ENCODE measurements at regions not wholly inside any gene's neighbourhood (a gene's known extent, or its start where the extent isn't known, plus 50 kb on each side); places are given as distances from the start of the nearest gene placed in this dataset.

GRCh38 chr9:73565026-73565425 lies 413.4 kb downstream of the ANXA1 start:
- DNase-seq (ENCODE audit: low read depth): no peak

GRCh38 chr9:73565833-73566465 lies 414.3 kb downstream of the ANXA1 start:
- no peak for DNase-seq (ENCODE audit: low read depth)

- DNase-seq (ENCODE audit: low read depth): no peak
Observed at GRCh38 chr9:73566627-73567026, 415.0 kb downstream of the ANXA1 start.

GRCh38 chr9:73573235-73573634 lies 421.6 kb downstream of the ANXA1 start:
- DNase-seq (ENCODE audit: low read depth): no peak

DNA sequence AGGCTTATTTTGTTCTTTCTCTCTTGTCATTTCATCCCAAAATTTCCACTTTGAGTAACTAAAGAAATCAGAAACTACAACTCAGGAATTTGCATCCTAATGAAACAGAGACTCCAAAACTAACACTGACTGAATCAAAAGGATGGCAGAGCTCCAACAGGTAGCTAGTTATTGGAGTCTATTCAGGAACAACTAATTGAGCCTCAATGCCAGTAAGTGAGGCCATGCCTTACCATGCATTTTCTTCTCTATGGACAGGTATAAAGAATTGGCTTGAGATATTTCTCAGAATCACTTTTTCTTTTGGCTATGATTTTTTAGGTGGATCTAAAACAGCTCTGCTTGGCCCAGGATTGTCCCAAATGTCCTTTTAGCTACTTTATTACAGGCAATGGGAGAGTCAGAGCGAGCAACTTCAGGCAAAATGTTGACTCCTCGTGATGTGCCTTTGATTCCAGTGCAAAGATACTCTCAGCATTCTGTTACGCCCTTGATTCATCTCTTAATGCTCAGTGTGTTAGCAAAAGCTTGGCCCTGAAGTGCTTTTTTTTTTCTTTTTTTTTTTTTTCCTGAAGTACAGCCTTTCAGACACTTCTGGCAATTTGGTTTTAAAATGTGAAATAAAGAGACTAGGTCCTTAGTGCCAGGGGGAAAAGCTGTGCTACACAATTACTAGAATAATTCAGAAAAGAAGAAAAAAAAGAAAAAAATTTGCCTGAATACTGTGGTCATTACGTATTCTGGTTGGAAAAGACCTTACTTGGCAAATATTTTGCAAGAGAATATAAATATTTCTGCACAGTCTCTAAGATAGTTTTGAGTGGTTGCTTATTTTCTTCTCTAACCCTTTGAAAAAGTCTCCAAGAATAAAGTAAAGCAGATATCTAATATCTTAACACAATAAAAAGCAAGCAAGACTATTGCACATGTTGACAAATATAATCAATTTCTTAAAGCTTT lies 423.7 kb downstream of the ANXA1 start:
- DNase-seq (ENCODE audit: low read depth): no peak

GRCh38 chr9:73577848-73578247 lies 426.2 kb downstream of the ANXA1 start:
- DNase-seq (ENCODE audit: low read depth): no peak

- no peak for DNase-seq (ENCODE audit: low read depth)
Observed at GRCh38 chr9:73579823-73580222, 428.2 kb downstream of the ANXA1 start.

- DNase-seq (ENCODE audit: low read depth): no peak
Observed at GRCh38 chr9:73583576-73583975, 431.9 kb downstream of the ANXA1 start.

DNA sequence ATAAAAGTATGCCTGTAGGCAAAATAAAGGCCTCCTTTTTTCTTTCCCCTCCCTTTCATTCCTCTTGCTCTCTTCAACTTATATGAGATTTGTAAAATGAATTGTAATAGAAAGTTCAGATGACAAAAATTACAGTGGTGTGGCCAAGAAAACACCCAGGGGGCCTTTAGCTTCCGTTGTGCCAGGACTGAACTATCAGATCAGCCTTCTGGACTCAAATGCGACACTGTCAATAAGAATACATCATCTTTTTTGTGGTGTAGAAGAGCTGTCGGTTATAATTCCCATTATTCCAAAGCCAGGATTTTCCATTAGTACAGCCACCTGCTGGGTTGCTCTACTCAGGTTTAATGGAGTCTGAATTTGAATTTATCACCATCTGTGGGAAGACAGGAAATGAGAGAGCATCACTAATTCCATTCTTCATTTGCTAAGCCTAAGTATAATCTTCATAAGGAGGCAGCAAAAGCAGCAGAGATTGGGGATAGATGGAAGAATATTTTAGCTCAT lies 443.4 kb downstream of the ANXA1 start:
- no peak for DNase-seq (ENCODE audit: low read depth)

- no peak for DNase-seq (ENCODE audit: low read depth)
Observed at GRCh38 chr9:73596321-73596720, 444.7 kb downstream of the ANXA1 start.

GRCh38 chr9:73597039-73597438 lies 445.4 kb downstream of the ANXA1 start:
- no peak for DNase-seq (ENCODE audit: low read depth)

- no peak for DNase-seq (ENCODE audit: low read depth)
Observed at GRCh38 chr9:73597771-73598170, 446.1 kb downstream of the ANXA1 start.

DNA sequence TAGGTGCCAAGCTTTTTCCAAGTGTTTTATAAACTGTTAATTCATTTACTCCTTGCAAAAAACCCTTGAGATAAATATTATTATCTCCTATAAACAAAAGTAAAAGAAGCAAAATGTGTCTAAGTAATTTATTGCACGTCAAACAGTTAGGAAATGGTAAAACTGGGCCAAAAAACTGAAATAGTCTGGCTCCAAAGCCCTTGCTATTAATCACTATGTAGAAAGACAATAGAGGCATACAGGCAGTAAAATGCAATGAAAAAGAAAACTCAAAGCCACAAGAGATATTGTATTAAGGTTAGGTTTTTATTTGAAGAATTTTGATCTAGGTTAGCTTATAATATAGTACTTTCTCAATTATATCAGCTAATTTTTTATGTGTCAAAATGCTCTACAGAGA lies 457.7 kb downstream of the ANXA1 start:
- DNase-seq (ENCODE audit: low read depth): no peak

DNA sequence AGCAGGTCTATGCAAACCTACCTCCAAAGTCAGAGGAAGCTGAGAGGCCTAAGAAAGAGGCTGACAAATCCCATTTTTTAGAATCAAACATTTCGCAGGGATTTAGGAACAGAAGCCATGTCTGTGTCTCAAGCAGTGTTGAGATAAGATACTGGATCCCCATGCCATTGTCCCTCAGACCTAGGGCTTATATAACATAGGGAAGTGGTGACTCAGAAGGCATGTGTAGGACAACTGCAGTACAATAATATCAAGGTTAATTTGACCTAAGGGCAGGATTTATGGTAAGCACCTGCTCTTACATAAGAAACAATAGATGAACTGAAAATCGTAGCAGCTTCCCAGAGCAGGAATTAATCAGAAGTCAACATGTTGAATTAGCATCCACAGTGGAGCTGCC lies 459.4 kb downstream of the ANXA1 start:
- DNase-seq (ENCODE audit: low read depth): no peak

DNA sequence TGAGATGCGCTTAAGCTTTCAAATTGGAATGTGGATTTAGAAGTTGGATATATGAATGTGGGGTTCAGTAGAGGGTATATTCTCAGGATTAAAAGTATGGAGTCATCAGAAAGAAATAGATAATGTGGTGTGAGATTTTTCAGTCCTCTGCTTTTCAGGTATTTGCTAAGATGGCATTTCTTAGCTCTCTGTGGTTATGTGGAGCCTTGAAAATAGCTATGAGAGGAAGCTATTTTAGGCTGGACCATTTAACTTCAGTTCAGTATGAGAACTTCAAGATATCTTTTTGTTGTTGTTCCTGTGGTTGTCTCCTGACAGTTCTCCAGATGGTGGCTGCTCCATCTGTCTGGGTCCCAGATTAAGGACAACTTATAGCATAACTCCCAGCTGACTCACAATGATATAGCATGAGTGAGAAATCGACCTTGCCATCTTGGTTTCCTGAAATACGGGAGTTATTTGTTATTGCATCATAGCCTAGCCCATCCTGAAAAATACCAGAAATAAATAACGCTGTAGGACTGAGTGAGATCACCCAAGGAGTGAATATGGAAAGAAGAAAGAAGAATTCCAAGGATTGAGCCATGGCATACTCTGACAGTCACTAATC lies 461.5 kb downstream of the ANXA1 start:
- DNase-seq (ENCODE audit: low read depth): no peak

DNA sequence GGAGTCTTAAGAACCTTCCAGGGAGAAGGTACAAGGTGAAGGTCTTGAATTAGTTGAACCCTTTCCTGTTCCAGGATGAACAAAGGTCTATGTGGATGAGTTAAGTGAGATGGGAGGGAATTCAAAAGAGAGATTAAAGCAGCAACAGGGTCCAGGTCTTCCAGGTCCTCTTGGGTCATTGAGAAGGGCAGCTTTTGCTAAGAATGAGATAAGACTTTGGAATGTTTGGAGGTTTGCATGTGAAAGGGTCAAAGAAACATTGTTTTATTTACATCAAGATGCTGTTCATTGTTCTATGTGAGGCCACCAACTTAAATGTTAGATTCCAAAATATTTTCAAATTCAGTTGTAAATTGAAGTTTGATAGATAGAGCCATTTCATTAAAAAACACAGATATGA lies 463.9 kb downstream of the ANXA1 start:
- DNase-seq (ENCODE audit: low read depth): no peak

- no peak for DNase-seq (ENCODE audit: low read depth)
Observed at GRCh38 chr9:73617586-73617985, 465.9 kb downstream of the ANXA1 start.

- no peak for DNase-seq (ENCODE audit: low read depth)
Observed at GRCh38 chr9:73640971-73641370, 489.3 kb downstream of the ANXA1 start.

DNA sequence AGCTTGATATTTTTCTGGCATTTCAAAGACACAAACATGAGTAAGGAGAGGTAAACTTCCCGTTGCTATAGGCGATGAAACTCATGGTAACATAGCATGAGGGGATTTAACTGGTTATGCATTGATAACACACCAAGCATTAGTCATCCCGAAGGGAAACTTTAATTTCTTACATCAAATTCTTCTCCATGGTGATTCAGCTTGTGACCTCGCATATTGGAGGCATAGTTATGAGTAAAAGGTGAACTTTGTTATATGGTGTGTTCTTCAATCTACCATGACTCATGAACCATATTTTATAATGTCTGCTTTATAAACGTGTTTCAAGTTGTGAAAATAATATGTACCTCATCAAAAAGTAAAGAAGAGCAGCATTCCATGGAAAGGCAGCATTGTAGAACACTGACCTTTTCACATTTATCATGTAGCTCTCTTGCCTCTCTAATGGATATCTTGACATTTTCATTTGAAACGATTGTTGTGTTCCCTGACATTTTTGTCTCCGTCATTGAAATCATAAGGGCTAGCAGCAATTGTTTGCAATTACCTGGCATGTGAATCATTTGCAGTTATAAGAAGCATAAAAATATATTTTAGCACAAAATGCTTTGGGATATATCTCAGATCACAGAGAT lies 491.8 kb downstream of the ANXA1 start:
- DNase-seq (ENCODE audit: low read depth): no peak

DNA sequence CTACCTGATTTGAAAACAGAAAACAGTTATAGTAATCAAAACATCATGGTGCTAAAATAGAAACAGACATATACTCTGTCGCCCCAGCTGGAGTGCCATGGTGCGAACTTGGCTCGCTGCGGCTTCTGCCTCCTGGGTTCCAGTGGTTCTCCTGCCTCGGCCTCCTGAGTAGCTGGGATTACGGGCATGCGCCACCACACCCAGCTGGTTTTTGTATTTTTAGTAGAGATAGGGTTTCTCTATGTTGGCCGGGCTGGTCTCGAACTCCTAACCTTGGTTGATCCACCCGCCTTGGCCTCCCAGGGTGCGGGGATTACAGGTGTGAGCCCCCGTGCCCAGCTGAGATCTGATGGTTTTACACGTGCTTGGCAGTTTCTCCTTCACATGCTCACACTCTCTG lies 495.9 kb downstream of the ANXA1 start:
- DNase-seq (ENCODE audit: low read depth): no peak

DNA sequence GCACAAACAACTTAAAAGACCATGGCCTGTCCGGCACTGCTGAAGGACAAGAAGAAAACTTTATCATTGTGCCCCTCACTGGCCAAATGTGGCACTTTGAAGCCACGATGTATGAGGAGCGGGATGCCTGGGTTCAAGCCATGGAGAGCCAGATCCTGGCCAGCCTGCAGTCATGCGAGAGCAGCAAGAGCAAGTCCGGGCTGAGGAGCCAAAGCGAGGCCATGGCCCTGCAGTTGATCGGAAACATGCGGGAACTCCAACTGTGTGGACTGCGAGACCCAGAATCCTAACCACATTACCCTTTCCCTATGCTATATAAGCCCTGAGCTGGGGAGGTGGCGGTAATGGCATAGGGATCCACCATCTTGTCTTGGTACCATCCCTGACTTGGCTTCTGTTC lies 497.9 kb downstream of the ANXA1 start:
- no peak for DNase-seq (ENCODE audit: low read depth)

DNA sequence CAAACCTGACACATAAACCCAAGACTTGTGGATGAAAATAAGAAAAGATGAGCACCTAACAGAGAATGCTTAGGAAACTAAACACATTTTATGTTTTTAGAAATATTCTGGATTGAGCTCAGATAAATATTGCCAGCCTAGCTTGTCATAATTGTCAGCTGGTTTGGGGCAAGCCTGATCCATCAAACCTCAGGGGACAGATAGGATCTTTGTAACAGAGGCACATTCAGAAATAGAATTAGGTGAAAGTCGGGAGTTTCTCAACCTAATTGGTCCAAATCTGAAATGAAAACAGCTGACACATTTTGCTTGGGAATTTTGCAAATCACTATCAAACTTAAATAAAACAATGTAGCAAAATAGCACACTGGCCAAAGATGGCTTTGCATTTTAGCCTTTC lies 503.7 kb downstream of the ANXA1 start:
- DNase-seq (ENCODE audit: low read depth): no peak
